ENCODE measurements at regions not wholly inside any gene's neighbourhood (a gene's known extent, or its start where the extent isn't known, plus 50 kb on each side); places are given as distances from the start of the nearest gene placed in this dataset.

DNA sequence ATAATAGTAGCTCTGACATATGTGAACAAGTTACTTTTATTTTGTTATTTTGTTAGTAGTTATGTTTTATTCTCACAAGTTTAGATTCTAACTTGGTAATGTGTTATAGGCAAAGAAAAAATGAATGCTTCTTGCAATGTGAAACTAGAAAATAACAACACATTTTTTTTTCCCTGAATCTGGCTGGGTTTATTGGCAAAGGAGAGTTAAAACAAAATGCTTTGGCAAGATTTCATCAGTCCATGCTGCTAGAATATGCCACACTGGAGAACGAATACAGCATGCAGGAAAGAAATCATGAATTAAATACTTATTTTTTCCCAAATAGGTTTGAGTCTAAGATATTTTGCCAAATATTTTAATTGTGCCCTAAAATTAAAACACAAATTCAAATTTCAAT, 1048.1 kb upstream of the ACO1 start:
- no peak for TF ChIP-seq EZH2 (IDR thresholded peaks at IDR 0.05; ENCODE audit: low read depth)
- TF ChIP-seq, protein P1, sequence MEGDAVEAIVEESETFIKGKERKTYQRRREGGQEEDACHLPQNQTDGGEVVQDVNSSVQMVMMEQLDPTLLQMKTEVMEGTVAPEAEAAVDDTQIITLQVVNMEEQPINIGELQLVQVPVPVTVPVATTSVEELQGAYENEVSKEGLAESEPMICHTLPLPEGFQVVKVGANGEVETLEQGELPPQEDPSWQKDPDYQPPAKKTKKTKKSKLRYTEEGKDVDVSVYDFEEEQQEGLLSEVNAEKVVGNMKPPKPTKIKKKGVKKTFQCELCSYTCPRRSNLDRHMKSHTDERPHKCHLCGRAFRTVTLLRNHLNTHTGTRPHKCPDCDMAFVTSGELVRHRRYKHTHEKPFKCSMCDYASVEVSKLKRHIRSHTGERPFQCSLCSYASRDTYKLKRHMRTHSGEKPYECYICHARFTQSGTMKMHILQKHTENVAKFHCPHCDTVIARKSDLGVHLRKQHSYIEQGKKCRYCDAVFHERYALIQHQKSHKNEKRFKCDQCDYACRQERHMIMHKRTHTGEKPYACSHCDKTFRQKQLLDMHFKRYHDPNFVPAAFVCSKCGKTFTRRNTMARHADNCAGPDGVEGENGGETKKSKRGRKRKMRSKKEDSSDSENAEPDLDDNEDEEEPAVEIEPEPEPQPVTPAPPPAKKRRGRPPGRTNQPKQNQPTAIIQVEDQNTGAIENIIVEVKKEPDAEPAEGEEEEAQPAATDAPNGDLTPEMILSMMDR (conservative IDR thresholded peaks at IDR 0.05) = no peak

Measured in PC-9 (cell line).